ENCODE measurements at regions not wholly inside any gene's neighbourhood (a gene's known extent, or its start where the extent isn't known, plus 50 kb on each side); places are given as distances from the start of the nearest gene placed in this dataset.

DNA sequence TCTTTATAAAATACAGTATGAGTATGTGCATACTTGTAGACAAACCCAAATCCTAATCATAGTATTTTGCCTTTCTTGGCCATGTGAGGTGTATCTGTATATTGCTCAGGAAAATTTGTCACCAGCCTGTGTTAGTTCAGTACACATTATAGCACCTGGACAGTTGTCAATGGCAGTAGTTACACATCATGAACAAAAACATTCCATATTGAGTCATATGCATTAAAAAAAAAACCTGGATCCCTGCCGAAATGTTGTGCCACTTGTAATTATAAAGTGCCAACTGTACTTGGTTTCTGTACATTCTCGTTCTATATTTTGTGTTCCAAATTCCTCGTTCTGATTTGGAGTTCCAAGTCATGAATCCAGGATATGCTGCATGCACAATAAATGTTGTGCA lies 410.4 kb downstream of the INHBA start:
- ATAC-seq (ENCODE audit: insufficient number of reproducible peaks, low FRiP score, low read depth): no peak
- no peak overlapping the region for H3K4me3 ChIP-seq
- no peaks in the 10 kb centered on the region for H3K36me3 ChIP-seq
- H3K27me3 ChIP-seq (replicated peaks; ENCODE audit: insufficient read depth): no peaks in the 10 kb centered on the region
- TF ChIP-seq, protein P1, sequence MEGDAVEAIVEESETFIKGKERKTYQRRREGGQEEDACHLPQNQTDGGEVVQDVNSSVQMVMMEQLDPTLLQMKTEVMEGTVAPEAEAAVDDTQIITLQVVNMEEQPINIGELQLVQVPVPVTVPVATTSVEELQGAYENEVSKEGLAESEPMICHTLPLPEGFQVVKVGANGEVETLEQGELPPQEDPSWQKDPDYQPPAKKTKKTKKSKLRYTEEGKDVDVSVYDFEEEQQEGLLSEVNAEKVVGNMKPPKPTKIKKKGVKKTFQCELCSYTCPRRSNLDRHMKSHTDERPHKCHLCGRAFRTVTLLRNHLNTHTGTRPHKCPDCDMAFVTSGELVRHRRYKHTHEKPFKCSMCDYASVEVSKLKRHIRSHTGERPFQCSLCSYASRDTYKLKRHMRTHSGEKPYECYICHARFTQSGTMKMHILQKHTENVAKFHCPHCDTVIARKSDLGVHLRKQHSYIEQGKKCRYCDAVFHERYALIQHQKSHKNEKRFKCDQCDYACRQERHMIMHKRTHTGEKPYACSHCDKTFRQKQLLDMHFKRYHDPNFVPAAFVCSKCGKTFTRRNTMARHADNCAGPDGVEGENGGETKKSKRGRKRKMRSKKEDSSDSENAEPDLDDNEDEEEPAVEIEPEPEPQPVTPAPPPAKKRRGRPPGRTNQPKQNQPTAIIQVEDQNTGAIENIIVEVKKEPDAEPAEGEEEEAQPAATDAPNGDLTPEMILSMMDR (IDR thresholded peaks at IDR 0.05): no peak
- DNase-seq (ENCODE audit: low spot score): no peak
- no peaks in the 10 kb centered on the region for H3K9me3 ChIP-seq
- no peak overlapping the region for H3K27ac ChIP-seq
- H3K4me1 ChIP-seq (ENCODE audit: control insufficient read depth in 1 of 2, low read depth in 2 of 2): no peaks in the 10 kb centered on the region

DNA sequence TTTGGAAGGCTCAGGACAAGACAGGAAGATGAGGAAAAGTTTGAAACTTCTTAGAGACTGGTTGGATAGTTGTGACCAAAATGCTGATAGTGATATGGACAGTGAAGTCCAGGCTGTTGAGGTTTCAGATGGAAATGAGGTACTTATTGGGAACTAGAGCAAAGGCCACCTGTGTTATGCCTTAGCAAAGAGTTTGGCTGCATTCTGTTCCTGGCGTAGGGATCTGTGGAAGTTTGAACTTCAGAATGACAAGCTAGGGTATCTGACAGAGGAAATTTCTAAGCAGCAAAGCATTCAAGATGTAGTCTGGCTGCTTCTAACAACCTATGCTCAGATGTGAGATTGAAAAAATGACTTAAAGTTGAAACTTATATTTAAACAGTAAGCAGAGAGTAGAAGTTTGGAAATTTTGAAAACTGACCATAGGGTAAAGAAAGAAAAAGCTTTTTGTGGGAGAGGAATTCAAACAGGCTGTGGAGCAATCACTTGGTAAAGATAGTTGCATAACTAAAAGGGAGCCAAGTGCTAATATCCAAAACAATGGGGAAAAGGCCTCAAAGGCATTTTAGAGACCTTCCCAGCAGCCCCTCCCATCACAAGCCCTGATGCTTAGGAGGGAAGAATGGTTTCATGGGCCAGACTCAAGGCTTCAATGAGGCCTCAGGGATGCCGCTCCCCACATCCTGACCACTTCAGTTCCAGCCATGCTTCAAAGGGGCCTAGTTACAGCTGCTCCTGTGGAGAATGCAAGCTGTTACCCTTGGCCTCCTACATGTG lies 415.1 kb downstream of the INHBA start:
- no peaks in the 10 kb centered on the region for H3K36me3 ChIP-seq
- no peaks in the 10 kb centered on the region for H3K27me3 ChIP-seq (replicated peaks; ENCODE audit: insufficient read depth)
- H3K27ac ChIP-seq: no peak overlapping the region
- no peaks in the 10 kb centered on the region for H3K4me1 ChIP-seq (ENCODE audit: control insufficient read depth in 1 of 2, low read depth in 2 of 2)
- H3K9me3 ChIP-seq: no peaks in the 10 kb centered on the region
- no peak for DNase-seq (ENCODE audit: low spot score)
- H3K4me3 ChIP-seq: no peak overlapping the region
- TF ChIP-seq, protein P1 (IDR thresholded peaks at IDR 0.05): no peak
- no peak for ATAC-seq (ENCODE audit: insufficient number of reproducible peaks, low FRiP score, low read depth)

GRCh38 chr7:41280491-41280890 lies 422.4 kb downstream of the INHBA start:
- Histone ChIP-seq H3K9me3 (no peaks in the 10 kb centered on the region), H3K36me3 (no peaks in the 10 kb centered on the region), H3K27ac (no peak overlapping the region), H3K27me3 (replicated peaks; ENCODE audit: insufficient read depth) (no peaks in the 10 kb centered on the region), H3K4me1 (ENCODE audit: control insufficient read depth in 1 of 2, low read depth in 2 of 2) (no peaks in the 10 kb centered on the region), H3K4me3 (no peak overlapping the region)
- ATAC-seq (ENCODE audit: insufficient number of reproducible peaks, low FRiP score, low read depth): no peak
- TF ChIP-seq, protein P1 (IDR thresholded peaks at IDR 0.05): no peak
- no peak for DNase-seq (ENCODE audit: low spot score)

GRCh38 chr7:41277561-41277960 lies 425.3 kb downstream of the INHBA start:
- DNase-seq (ENCODE audit: low spot score) (no peak), ATAC-seq (ENCODE audit: insufficient number of reproducible peaks, low FRiP score, low read depth) (no peak)
- H3K9me3 ChIP-seq: no peaks in the 10 kb centered on the region
- no peaks in the 10 kb centered on the region for H3K27me3 ChIP-seq (replicated peaks; ENCODE audit: insufficient read depth)
- no peak overlapping the region for H3K4me3 ChIP-seq
- no peaks in the 10 kb centered on the region for H3K36me3 ChIP-seq
- H3K4me1 ChIP-seq (ENCODE audit: control insufficient read depth in 1 of 2, low read depth in 2 of 2): no peaks in the 10 kb centered on the region
- H3K27ac ChIP-seq: no peak overlapping the region
- TF ChIP-seq, protein P1 (IDR thresholded peaks at IDR 0.05): no peak

GRCh38 chr7:41275255-41275654 lies 427.6 kb downstream of the INHBA start:
- TF ChIP-seq, protein P1 (IDR thresholded peaks at IDR 0.05): no peak
- ATAC-seq (ENCODE audit: insufficient number of reproducible peaks, low FRiP score, low read depth) (no peak), DNase-seq (ENCODE audit: low spot score) (no peak)
- Histone ChIP-seq H3K4me3 (no peak overlapping the region), H3K9me3 (no peaks in the 10 kb centered on the region), H3K36me3 (no peaks in the 10 kb centered on the region), H3K27ac (no peak overlapping the region), H3K4me1 (ENCODE audit: control insufficient read depth in 1 of 2, low read depth in 2 of 2) (no peaks in the 10 kb centered on the region), H3K27me3 (replicated peaks; ENCODE audit: insufficient read depth) (no peaks in the 10 kb centered on the region)
